ENCODE measurements at regions not wholly inside any gene's neighbourhood (a gene's known extent, or its start where the extent isn't known, plus 50 kb on each side); places are given as distances from the start of the nearest gene placed in this dataset.

DNA sequence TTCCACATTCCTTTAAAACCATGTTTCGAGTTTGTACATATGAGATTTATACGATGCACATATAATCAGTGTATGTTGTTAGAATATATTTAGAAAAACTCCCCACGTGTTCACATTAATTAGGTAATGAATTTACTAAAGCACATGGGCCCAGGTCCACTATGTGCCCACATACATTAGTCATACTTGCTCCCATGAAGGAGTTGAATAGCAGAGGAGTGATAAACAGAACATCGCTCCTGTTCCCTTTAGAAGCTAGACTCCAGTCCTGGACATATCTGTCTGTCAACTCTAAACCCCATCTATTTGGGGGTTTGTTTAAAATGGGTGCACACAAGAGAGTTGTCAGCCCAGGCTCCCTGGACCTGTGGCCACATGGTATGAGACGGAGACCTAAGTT lies 108.1 kb upstream of the TIAM2 start:
- TF ChIP-seq, protein P1, sequence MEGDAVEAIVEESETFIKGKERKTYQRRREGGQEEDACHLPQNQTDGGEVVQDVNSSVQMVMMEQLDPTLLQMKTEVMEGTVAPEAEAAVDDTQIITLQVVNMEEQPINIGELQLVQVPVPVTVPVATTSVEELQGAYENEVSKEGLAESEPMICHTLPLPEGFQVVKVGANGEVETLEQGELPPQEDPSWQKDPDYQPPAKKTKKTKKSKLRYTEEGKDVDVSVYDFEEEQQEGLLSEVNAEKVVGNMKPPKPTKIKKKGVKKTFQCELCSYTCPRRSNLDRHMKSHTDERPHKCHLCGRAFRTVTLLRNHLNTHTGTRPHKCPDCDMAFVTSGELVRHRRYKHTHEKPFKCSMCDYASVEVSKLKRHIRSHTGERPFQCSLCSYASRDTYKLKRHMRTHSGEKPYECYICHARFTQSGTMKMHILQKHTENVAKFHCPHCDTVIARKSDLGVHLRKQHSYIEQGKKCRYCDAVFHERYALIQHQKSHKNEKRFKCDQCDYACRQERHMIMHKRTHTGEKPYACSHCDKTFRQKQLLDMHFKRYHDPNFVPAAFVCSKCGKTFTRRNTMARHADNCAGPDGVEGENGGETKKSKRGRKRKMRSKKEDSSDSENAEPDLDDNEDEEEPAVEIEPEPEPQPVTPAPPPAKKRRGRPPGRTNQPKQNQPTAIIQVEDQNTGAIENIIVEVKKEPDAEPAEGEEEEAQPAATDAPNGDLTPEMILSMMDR (IDR thresholded peaks at IDR 0.05) = no peak
- no peak for TF ChIP-seq POLR2A (IDR thresholded peaks at IDR 0.05)

Data from uterus (tissue), 2 donors.